GM12878 (cell line): ENCODE measurements at regions not wholly inside any gene's neighbourhood (a gene's known extent, or its start where the extent isn't known, plus 50 kb on each side); places are given as distances from the start of the nearest gene placed in this dataset.
"Not testable (repeated sequence)": the region's sequence is repeated elsewhere in the genome, so short reads cannot be mapped to it uniquely, and the experiment has no call there.

Experiments used
- ATAC-seq: fragments of 200-7000 bp; cut with Tn5 transposase; 3 replicates; pipeline ENCODE4 v1.9.1; 2020; ENCODE audit warnings: mild to moderate bottlenecking, moderate library complexity
- BruUV-seq: library from RNA; stranded (reverse); fragments of 400-500 nt; replicated peaks from 2 replicates; lab custom pipeline; 2021; lab: Mats Ljungman, UMichigan
- CTCF ChIA-PET: fragments of 300-600 bp; sonication (Branson Sonifier 250); formaldehyde crosslinking; extraction: SDS; loops from one replicate; lab custom pipeline; 2021; ENCODE audit warnings: inconsistent platforms; lab: Yijun Ruan, JAX
- POLR2A ChIA-PET: fragments of 350-600 bp; formaldehyde crosslinking; extraction: SDS; loops from one replicate; lab custom pipeline; 2021; ENCODE audit warnings: inconsistent platforms; lab: Charles Lee
- RAD21 ChIA-PET: fragments of 300-600 bp; sonication (Branson Sonifier 250); formaldehyde crosslinking; loops from one replicate; lab custom pipeline; 2023; ENCODE audit warnings: antibody characterized with exemption; ENCODE audit not compliant: unreplicated experiment; lab: Charles Lee
- SMC1A ChIA-PET: fragments of 300-600 bp; sonication (Branson Sonifier 250); formaldehyde crosslinking; loops from one replicate; lab custom pipeline; 2023; ENCODE audit not compliant: unreplicated experiment, uncharacterized antibody; lab: Charles Lee
- DNase-seq: peaks from one replicate; pipeline ENCODE4 v3.0.0-alpha.2; 2011; ENCODE audit warnings: low read depth, low spot score
- FAIRE-seq: peaks from 3 replicates; lab custom pipeline; 2011; peaks lifted over from hg19 to GRCh38; lab: Jason Lieb, UNC
- H2AFZ ChIP-seq: 2 replicates; pipeline ENCODE4 v1.6.0; 2011; ENCODE audit warnings: low read depth, low read length, control low read depth; ENCODE audit not compliant: control insufficient read depth
- H3K27ac ChIP-seq: 2 replicates; pipeline ENCODE4 v1.5.1; 2011; ENCODE audit warnings: control low read depth; ENCODE audit not compliant: control insufficient read depth, insufficient read depth
- H3K27me3 ChIP-seq, 2 experiments: replicated peaks in 1 of 2; 2 replicates each; pipeline versions ENCODE4 v1.6.0 to v1.6.1; 2011; ENCODE audit warnings: low read length in 1 of 2; ENCODE audit not compliant: control insufficient read depth in 2 of 2, insufficient read depth in 2 of 2
- H3K36me3 ChIP-seq, 2 experiments: 2 replicates each; pipeline ENCODE4 v1.5.1; 2011; ENCODE audit warnings: low read length in 1 of 2; ENCODE audit not compliant: control insufficient read depth in 2 of 2, insufficient read depth in 2 of 2
- H3K4me1 ChIP-seq: 2 replicates; pipeline ENCODE4 v1.6.1; 2011; ENCODE audit warnings: mild to moderate bottlenecking, low read length, moderate library complexity, mixed read lengths; ENCODE audit not compliant: control insufficient read depth, insufficient read depth
- H3K4me2 ChIP-seq: 2 replicates; pipeline ENCODE4 v1.6.0; 2011; ENCODE audit warnings: control low read depth; ENCODE audit not compliant: control insufficient read depth, insufficient read depth
- H3K4me3 ChIP-seq: fragments of 200-600 bp; sonication (generic); 2 replicates; pipeline ENCODE4 v1.5.1; 2016
- H3K79me2 ChIP-seq: 2 replicates; pipeline ENCODE4 v1.6.0; 2011; ENCODE audit warnings: low read length; ENCODE audit not compliant: control insufficient read depth, insufficient read depth
- H3K9ac ChIP-seq: 2 replicates; pipeline ENCODE4 v1.8.0; 2011; ENCODE audit warnings: low read length, control low read depth, mixed read lengths; ENCODE audit not compliant: control insufficient read depth, insufficient read depth
- H3K9me3 ChIP-seq: replicated peaks from 3 replicates; pipeline ENCODE4 v1.5.1; 2011; ENCODE audit warnings: mild to moderate bottlenecking, low read length; ENCODE audit not compliant: control insufficient read depth, insufficient read depth
- H4K20me1 ChIP-seq: 2 replicates; pipeline ENCODE4 v1.6.0; 2011; ENCODE audit not compliant: control insufficient read depth, insufficient read depth
- LARP7 ChIP-seq: fragments of 450-650 bp; IDR thresholded peaks from 2 replicates; pipeline ENCODE4 v1.6.1; 2017; ENCODE audit warnings: mild to moderate bottlenecking
- MEF2B ChIP-seq: fragments of 450-650 bp; IDR thresholded peaks from 2 replicates; pipeline ENCODE4 v1.6.1; 2018; ENCODE audit warnings: mild to moderate bottlenecking, moderate library complexity; ENCODE audit not compliant: partially characterized antibody, poor library complexity, severe bottlenecking
- MTA2 ChIP-seq: fragments of 450-650 bp; IDR thresholded peaks from 2 replicates; pipeline ENCODE4 v1.6.1; 2016; ENCODE audit warnings: low read depth, mild to moderate bottlenecking, moderate library complexity
- POLR2AphosphoS5 ChIP-seq: IDR thresholded peaks from 2 replicates; pipeline ENCODE4 v1.6.1; 2011; ENCODE audit warnings: mild to moderate bottlenecking, low read length, inconsistent platforms
- SMAD5 ChIP-seq: IDR thresholded peaks from 2 replicates; pipeline ENCODE4 v1.6.1; 2016; ENCODE audit warnings: antibody characterized with exemption, low read depth
- SREBF1 ChIP-seq: IDR thresholded peaks from 2 replicates; pipeline ENCODE4 v1.6.1; 2012; ENCODE audit warnings: mild to moderate bottlenecking, low read length
- SREBF2 ChIP-seq: IDR thresholded peaks from 2 replicates; pipeline ENCODE4 v1.6.1; 2012; ENCODE audit warnings: mild to moderate bottlenecking, low read length
- ZNF217 ChIP-seq: fragments of 450-650 bp; IDR thresholded peaks from 2 replicates; pipeline ENCODE4 v1.6.1; 2017; ENCODE audit warnings: antibody characterized with exemption, mild to moderate bottlenecking
- WGBS: methylation state at CpG from one replicate; pipeline ENCODE4 v1.1.6; 2016; ENCODE audit warnings: low lambda C conversion rate; ENCODE audit not compliant: insufficient replicate concordance, insufficient coverage; ENCODE audit errors: missing lambda C conversion rate; 5-methylcytosine and 5-hydroxymethylcytosine counted together
- in situ Hi-C: fragments of 300-500 bp; cut with MboI; formaldehyde crosslinking; loops from 9 replicates; pipeline ENCODE4 v1.14.3; 2018; ENCODE audit warnings: mixed read lengths
- intact Hi-C: fragments of 100-400 bp; cut with micrococcal nuclease; formaldehyde crosslinking; loops from one replicate; pipeline ENCODE4 v1.14.2; 2022; ENCODE audit not compliant: unreplicated experiment

GRCh38 chr11:25272214-25272613 lies 775.4 kb downstream of the LUZP2 start:
- H4K20me1 ChIP-seq, result no peaks in the 10 kb centered on the region
- H3K27me3 ChIP-seq, result no peaks in the 10 kb centered on the region
- DNase-seq (no peak), FAIRE-seq (no peak), ATAC-seq (no peak)
- H3K36me3 ChIP-seq, result no peaks in the 10 kb centered on the region
- H3K4me1 ChIP-seq, result no peaks in the 10 kb centered on the region
- CTCF ChIA-PET, result no interaction called here
- H2AFZ ChIP-seq, result no peak overlapping the region
- no peak overlapping the region for H3K9ac ChIP-seq
- no peak overlapping the region for H3K4me2 ChIP-seq
- no peak overlapping the region for H3K4me3 ChIP-seq
- POLR2A ChIA-PET, result no interaction called here
- no peak overlapping the region for H3K27ac ChIP-seq
- RAD21 ChIA-PET, result no interaction called here
- intact Hi-C loops (no loop called here), in situ Hi-C loops (no loop called here)
- TF ChIP-seq MEF2B (no peak), ZNF217 (no peak), SREBF2 (no peak), LARP7 (no peak), SREBF1 (no peak), POLR2AphosphoS5 (no peak), SMAD5 (no peak), MTA2 (no peak)
- no peaks in the 10 kb centered on the region for H3K79me2 ChIP-seq
- no TSS peak for BruUV-seq
- SMC1A ChIA-PET, result no interaction called here
- no peaks in the 10 kb centered on the region for H3K9me3 ChIP-seq

GRCh38 chr11:25280821-25281220 lies 784.0 kb downstream of the LUZP2 start:
- CTCF ChIA-PET, H3K9me3 ChIP-seq, POLR2A ChIA-PET, SMC1A ChIA-PET, H3K36me3 ChIP-seq, H3K79me2 ChIP-seq, H3K4me2 ChIP-seq, DNase-seq, in situ Hi-C loops, H3K27me3 ChIP-seq, intact Hi-C loops, H3K27ac ChIP-seq, ATAC-seq, H3K4me3 ChIP-seq, RAD21 ChIA-PET, FAIRE-seq, H3K4me1 ChIP-seq, BruUV-seq, H3K9ac ChIP-seq, H2AFZ ChIP-seq, H4K20me1 ChIP-seq: not testable (repeated sequence)
- WGBS, result 45% methylated on average over 7 of the region's 7 CpGs
